HCT116 (cell line): ENCODE measurements at regions not wholly inside any gene's neighbourhood (a gene's known extent, or its start where the extent isn't known, plus 50 kb on each side); places are given as distances from the start of the nearest gene placed in this dataset.

Source experiments
- ATAC-seq: fragments of 200-7000 bp; cut with Tn5 transposase; 2 replicates; pipeline ENCODE4 v1.9.1; 2020; ENCODE audit warnings: mild to moderate bottlenecking, moderate library complexity
- BruUV-seq: library from RNA; stranded (reverse); fragments of 400-500 nt; replicated peaks from 2 replicates; lab custom pipeline; 2021; lab: Mats Ljungman, UMichigan
- CTCF ChIA-PET: fragments of 300-600 bp; sonication (Branson Sonifier 250); formaldehyde crosslinking; loops from one replicate; lab custom pipeline; 2021; ENCODE audit warnings: antibody characterized with exemption; lab: Charles Lee
- POLR2A ChIA-PET: fragments of 300-600, 350-600 bp; sonication (Branson Sonifier 250); formaldehyde crosslinking; loops from one replicate; lab custom pipeline; 2021; ENCODE audit warnings: antibody characterized with exemption; lab: Charles Lee
- RAD21 ChIA-PET, 2 experiments: fragments of 300-600 bp; sonication (Branson Sonifier 250); formaldehyde crosslinking; loops; one replicate each; lab custom pipeline; 2023; ENCODE audit warnings: low total read pairs in 2 of 2; ENCODE audit not compliant: uncharacterized antibody in 2 of 2, unreplicated experiment in 2 of 2, low non-redundant PET in 1 of 2; lab: Charles Lee
- DNase-seq: peaks from one replicate; pipeline ENCODE4 v3.0.0-alpha.2; 2010; ENCODE audit warnings: low read depth, low spot score
- H2AFZ ChIP-seq: fragments of 200-600 bp; shearing (Covaris generic), sonication (generic); 2 replicates; pipeline ENCODE4 v1.6.1; 2017; ENCODE audit warnings: low read depth, mixed run types, mixed read lengths, antibody characterized with exemption, low read length; ENCODE audit not compliant: poor library complexity, severe bottlenecking
- H3K27ac ChIP-seq: 2 replicates; pipeline ENCODE4 v1.5.1; 2012; ENCODE audit warnings: low read depth, low read length
- H3K27me3 ChIP-seq: fragments of 200-600 bp; sonication (generic); 2 replicates; pipeline ENCODE4 v1.6.1; 2016; ENCODE audit warnings: mixed run types, low read length, mixed read lengths; ENCODE audit not compliant: insufficient read depth
- H3K36me3 ChIP-seq, 2 experiments: fragments of 200-500 bp in 1 of 2; fragments of 200-600 bp in 1 of 2; sonication (Bioruptor generic) in 1 of 2; sonication (generic) in 1 of 2; 2 replicates each; pipeline versions ENCODE4 v1.5.1 to v1.6.1; 2014 to 2016; ENCODE audit warnings: low read length in 2 of 2, inconsistent platforms in 1 of 2, mixed read lengths in 1 of 2, mixed run types in 1 of 2; ENCODE audit not compliant: insufficient read depth in 2 of 2, control insufficient read depth in 1 of 2
- H3K4me1 ChIP-seq, 2 experiments: fragments of 200-600 bp in 1 of 2; sonication (generic) in 1 of 2; 2 replicates each; pipeline versions ENCODE4 v1.5.1 to v1.6.1; 2012 to 2017; ENCODE audit warnings: low read length in 2 of 2, inconsistent platforms in 1 of 2, mild to moderate bottlenecking in 1 of 2, mixed read lengths in 1 of 2, mixed run types in 1 of 2, moderate library complexity in 1 of 2; ENCODE audit not compliant: insufficient read depth in 2 of 2, control insufficient read depth in 1 of 2
- H3K4me2 ChIP-seq: fragments of 200-600 bp; sonication (generic); 2 replicates; pipeline ENCODE4 v1.6.1; 2017; ENCODE audit warnings: mixed run types, low read length, mixed read lengths
- H3K4me3 ChIP-seq, 2 experiments: fragments of 200-600 bp in 1 of 2; sonication (generic) in 1 of 2; replicated peaks in 1 of 2; 2 replicates each; pipeline ENCODE4 v1.5.1; 2011 to 2016; ENCODE audit warnings: low read length in 2 of 2, control low read depth in 1 of 2, low read depth in 1 of 2, mild to moderate bottlenecking in 1 of 2, mixed read lengths in 1 of 2, mixed run types in 1 of 2
- H3K79me2 ChIP-seq: fragments of 200-600 bp; sonication (generic); 2 replicates; pipeline ENCODE4 v1.6.1; 2017; ENCODE audit warnings: mild to moderate bottlenecking, mixed run types, low read length, moderate library complexity, mixed read lengths; ENCODE audit not compliant: insufficient read depth
- H3K9ac ChIP-seq: fragments of 200-600 bp; sonication (generic); 2 replicates; pipeline ENCODE4 v1.6.1; 2016; ENCODE audit warnings: low read length, mixed read lengths
- H3K9me2 ChIP-seq: fragments of 200-600 bp; sonication (generic), shearing (Covaris generic); 2 replicates; pipeline ENCODE4 v1.6.1; 2017; ENCODE audit warnings: mixed run types, mild to moderate bottlenecking, moderate library complexity; ENCODE audit not compliant: insufficient read depth
- H3K9me3 ChIP-seq, 2 experiments: fragments of 200-500 bp in 1 of 2; fragments of 200-600 bp in 1 of 2; sonication (Bioruptor generic) in 1 of 2; sonication (generic) in 1 of 2; 2 replicates each; pipeline ENCODE4 v1.6.1; 2014 to 2017; ENCODE audit warnings: low read length in 2 of 2, mixed read lengths in 2 of 2, inconsistent platforms in 1 of 2, low read depth in 1 of 2, mild to moderate bottlenecking in 1 of 2, mixed run types in 1 of 2, moderate library complexity in 1 of 2; ENCODE audit not compliant: control insufficient read depth in 1 of 2, insufficient read depth in 1 of 2
- H4K20me1 ChIP-seq: fragments of 200-600 bp; sonication (generic), shearing (Covaris generic); 2 replicates; pipeline ENCODE4 v1.6.1; 2017; ENCODE audit warnings: mixed run types, mild to moderate bottlenecking, moderate library complexity; ENCODE audit not compliant: insufficient read depth
- CBX3 ChIP-seq: IDR thresholded peaks from 2 replicates; pipeline ENCODE4 v1.6.1; 2012; ENCODE audit warnings: low read depth
- CEBPB ChIP-seq: IDR thresholded peaks from 2 replicates; pipeline ENCODE4 v1.6.1; 2012; ENCODE audit warnings: low read depth
- EZH2 ChIP-seq: fragments of 200-600 bp; sonication (generic); IDR thresholded peaks from 2 replicates; pipeline ENCODE4 v1.6.1; 2017; ENCODE audit warnings: antibody characterized with exemption, mixed run types
- EZH2phosphoT487 ChIP-seq: fragments of 200-600 bp; IDR thresholded peaks from 2 replicates; pipeline ENCODE4 v1.6.1; 2018; ENCODE audit warnings: antibody characterized with exemption, borderline replicate concordance
- FOSL1 ChIP-seq: IDR thresholded peaks from 2 replicates; pipeline ENCODE4 v1.6.1; 2012; ENCODE audit warnings: low read depth
- JUND ChIP-seq: IDR thresholded peaks from 2 replicates; pipeline ENCODE4 v1.6.1; 2012
- POLR2A ChIP-seq: IDR thresholded peaks from 2 replicates; pipeline ENCODE4 v1.7.0; 2011; ENCODE audit warnings: borderline replicate concordance; ENCODE audit not compliant: insufficient read depth, insufficient read length; ENCODE audit errors: extremely low read depth
- POLR2AphosphoS5 ChIP-seq: IDR thresholded peaks from 2 replicates; pipeline ENCODE4 v1.6.1; 2011; ENCODE audit warnings: mild to moderate bottlenecking, low read depth, low read length, moderate library complexity
- RAD21 ChIP-seq: IDR thresholded peaks from 2 replicates; pipeline ENCODE4 v1.6.1; 2012; ENCODE audit warnings: low read depth, mild to moderate bottlenecking
- SIN3A ChIP-seq: IDR thresholded peaks from 2 replicates; pipeline ENCODE4 v1.6.1; 2012; ENCODE audit warnings: low read depth
- SP1 ChIP-seq: IDR thresholded peaks from 2 replicates; pipeline ENCODE4 v1.6.1; 2012; ENCODE audit warnings: low read depth
- SRF ChIP-seq: IDR thresholded peaks from 2 replicates; pipeline ENCODE4 v1.6.1; 2012; ENCODE audit warnings: low read depth
- TCF7L2 ChIP-seq: IDR thresholded peaks from 2 replicates; pipeline ENCODE4 v1.7.0; 2011; ENCODE audit warnings: borderline replicate concordance, inconsistent platforms; ENCODE audit not compliant: insufficient read depth, insufficient read length; ENCODE audit errors: extremely low read depth
- ZFX ChIP-seq: fragments of 450-650 bp; IDR thresholded peaks from 2 replicates; pipeline ENCODE4 v1.6.1; 2017
- intact Hi-C: fragments of 100-400 bp; cut with micrococcal nuclease; formaldehyde crosslinking; loops from 2 replicates; pipeline ENCODE4 v1.10.0; 2022
- TF ChIP-seq, protein P1 (sequence below): IDR thresholded peaks from 2 replicates; pipeline ENCODE4 v1.6.1; 2012; ENCODE audit warnings: low read depth
- TF ChIP-seq, protein P2 (sequence below): IDR thresholded peaks from 2 replicates; pipeline ENCODE4 v1.6.1; 2012
- TF ChIP-seq, protein P3 (sequence below): IDR thresholded peaks from 2 replicates; pipeline ENCODE4 v1.6.1; 2012
- TF ChIP-seq, protein P4 (sequence below): IDR thresholded peaks from 2 replicates; pipeline ENCODE4 v1.6.1; 2011; ENCODE audit warnings: mild to moderate bottlenecking, low read length, moderate library complexity; ENCODE audit not compliant: insufficient replicate concordance; ENCODE audit errors: extremely low read depth

DNA sequence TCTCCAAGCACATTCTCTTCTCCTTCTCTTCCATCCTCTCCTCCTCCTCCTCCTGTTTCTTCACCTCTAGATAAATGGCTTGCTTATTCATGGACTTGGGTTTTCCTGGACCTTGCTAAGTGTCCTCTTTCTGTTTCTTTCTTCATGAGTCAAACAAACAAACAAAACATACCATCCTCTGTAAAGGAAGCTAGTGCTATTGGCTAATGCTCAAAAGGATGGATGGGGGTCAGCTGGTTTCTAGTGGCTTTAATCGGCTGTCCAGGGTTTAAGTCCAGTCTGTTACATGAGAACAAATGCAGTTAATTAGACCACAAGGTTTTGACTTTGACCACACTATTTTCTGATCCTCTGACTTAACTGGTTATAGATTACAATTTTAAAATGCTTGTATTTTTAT is 83.8 kb upstream of the TSPAN2 start (continued):
- TF ChIP-seq, protein P1, sequence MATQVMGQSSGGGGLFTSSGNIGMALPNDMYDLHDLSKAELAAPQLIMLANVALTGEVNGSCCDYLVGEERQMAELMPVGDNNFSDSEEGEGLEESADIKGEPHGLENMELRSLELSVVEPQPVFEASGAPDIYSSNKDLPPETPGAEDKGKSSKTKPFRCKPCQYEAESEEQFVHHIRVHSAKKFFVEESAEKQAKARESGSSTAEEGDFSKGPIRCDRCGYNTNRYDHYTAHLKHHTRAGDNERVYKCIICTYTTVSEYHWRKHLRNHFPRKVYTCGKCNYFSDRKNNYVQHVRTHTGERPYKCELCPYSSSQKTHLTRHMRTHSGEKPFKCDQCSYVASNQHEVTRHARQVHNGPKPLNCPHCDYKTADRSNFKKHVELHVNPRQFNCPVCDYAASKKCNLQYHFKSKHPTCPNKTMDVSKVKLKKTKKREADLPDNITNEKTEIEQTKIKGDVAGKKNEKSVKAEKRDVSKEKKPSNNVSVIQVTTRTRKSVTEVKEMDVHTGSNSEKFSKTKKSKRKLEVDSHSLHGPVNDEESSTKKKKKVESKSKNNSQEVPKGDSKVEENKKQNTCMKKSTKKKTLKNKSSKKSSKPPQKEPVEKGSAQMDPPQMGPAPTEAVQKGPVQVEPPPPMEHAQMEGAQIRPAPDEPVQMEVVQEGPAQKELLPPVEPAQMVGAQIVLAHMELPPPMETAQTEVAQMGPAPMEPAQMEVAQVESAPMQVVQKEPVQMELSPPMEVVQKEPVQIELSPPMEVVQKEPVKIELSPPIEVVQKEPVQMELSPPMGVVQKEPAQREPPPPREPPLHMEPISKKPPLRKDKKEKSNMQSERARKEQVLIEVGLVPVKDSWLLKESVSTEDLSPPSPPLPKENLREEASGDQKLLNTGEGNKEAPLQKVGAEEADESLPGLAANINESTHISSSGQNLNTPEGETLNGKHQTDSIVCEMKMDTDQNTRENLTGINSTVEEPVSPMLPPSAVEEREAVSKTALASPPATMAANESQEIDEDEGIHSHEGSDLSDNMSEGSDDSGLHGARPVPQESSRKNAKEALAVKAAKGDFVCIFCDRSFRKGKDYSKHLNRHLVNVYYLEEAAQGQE = no peak
- TF ChIP-seq JUND = no peak

DNA sequence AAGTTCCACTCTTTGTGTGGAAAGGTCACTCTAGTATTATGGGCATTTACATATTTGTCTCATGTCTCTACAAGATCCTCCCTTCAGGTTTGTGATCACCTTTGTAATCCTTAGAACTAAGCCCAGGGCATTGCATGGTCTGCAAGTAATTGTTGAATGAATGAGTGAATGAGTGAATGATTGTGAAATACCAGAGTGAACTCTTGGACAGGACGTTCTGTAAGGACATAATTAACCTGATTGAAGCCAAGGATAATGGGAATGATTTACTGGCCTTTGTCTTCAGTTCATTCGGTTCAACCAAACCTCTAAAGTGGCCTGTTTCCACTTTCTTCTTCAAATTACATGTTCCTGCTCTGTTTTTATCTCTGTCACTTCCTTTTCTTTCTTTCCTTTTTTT is 83.0 kb upstream of the TSPAN2 start:
- POLR2A ChIA-PET = no interaction called here
- no peak overlapping the region for H3K9ac ChIP-seq

More for the DNA sequence above, 83.0 kb upstream of the TSPAN2 start:
- Histone ChIP-seq H3K27ac (no peak overlapping the region), H3K36me3 (no peaks in the 10 kb centered on the region), H3K9me2 (no peaks in the 10 kb centered on the region), H3K27me3 (no peaks in the 10 kb centered on the region; the same call in 1 of the 2 replicates), H4K20me1 (no peaks in the 10 kb centered on the region), H3K4me3 (no peak overlapping the region), H3K79me2 (no peaks in the 10 kb centered on the region), H2AFZ (no peak overlapping the region), H3K4me1 (peaks cover 0 to 27% of the 10 kb centered on the region in 2 experiments; a peak in 2 of 4 replicates), H3K4me2 (no peak overlapping the region), H3K9me3 (no peaks in the 10 kb centered on the region)
- no peak for ATAC-seq
- BruUV-seq = no TSS peak
- intact Hi-C loops = no loop called here
- no peak for DNase-seq
- no peak for TF ChIP-seq CEBPB
- TF ChIP-seq JUND = no peak
- no peak for TF ChIP-seq ZFX
- no peak for TF ChIP-seq SP1
- TF ChIP-seq, protein P1 = no peak
- no peak for TF ChIP-seq POLR2A
- TF ChIP-seq POLR2AphosphoS5 = no peak
- no peak for TF ChIP-seq EZH2
- TF ChIP-seq FOSL1 = no peak
- TF ChIP-seq, protein P2, sequence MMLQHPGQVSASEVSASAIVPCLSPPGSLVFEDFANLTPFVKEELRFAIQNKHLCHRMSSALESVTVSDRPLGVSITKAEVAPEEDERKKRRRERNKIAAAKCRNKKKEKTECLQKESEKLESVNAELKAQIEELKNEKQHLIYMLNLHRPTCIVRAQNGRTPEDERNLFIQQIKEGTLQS = no peak
- TF ChIP-seq RAD21 = no peak
- TF ChIP-seq SRF = no peak
- no peak for TF ChIP-seq EZH2phosphoT487
- no peak for TF ChIP-seq SIN3A
- TF ChIP-seq, protein P3, sequence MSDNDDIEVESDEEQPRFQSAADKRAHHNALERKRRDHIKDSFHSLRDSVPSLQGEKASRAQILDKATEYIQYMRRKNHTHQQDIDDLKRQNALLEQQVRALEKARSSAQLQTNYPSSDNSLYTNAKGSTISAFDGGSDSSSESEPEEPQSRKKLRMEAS = no peak
- TF ChIP-seq CBX3 = no peak
- TF ChIP-seq, protein P4, sequence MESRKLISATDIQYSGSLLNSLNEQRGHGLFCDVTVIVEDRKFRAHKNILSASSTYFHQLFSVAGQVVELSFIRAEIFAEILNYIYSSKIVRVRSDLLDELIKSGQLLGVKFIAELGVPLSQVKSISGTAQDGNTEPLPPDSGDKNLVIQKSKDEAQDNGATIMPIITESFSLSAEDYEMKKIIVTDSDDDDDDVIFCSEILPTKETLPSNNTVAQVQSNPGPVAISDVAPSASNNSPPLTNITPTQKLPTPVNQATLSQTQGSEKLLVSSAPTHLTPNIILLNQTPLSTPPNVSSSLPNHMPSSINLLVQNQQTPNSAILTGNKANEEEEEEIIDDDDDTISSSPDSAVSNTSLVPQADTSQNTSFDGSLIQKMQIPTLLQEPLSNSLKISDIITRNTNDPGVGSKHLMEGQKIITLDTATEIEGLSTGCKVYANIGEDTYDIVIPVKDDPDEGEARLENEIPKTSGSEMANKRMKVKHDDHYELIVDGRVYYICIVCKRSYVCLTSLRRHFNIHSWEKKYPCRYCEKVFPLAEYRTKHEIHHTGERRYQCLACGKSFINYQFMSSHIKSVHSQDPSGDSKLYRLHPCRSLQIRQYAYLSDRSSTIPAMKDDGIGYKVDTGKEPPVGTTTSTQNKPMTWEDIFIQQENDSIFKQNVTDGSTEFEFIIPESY = no peak
- no peak for TF ChIP-seq TCF7L2
- ChIA-PET CTCF (no interaction called here), RAD21 (no interaction called here)
